Fibroblast of lung (primary cell): ENCODE measurements at regions not wholly inside any gene's neighbourhood (a gene's known extent, or its start where the extent isn't known, plus 50 kb on each side); places are given as distances from the start of the nearest gene placed in this dataset.
A peak's percentile ranks its signal among the peaks of the same experiment; 100 is the strongest.

ENCODE experiments used
- DNase-seq, 2 donors: peaks; one replicate each; pipeline versions ENCODE4 v3.0.0 to v3.0.0-alpha.2; 2010; ENCODE audit warnings: low read depth in 2 of 2
- H2AFZ ChIP-seq: 2 replicates; pipeline ENCODE4 v1.5.1; 2012; ENCODE audit warnings: low read length, control low read depth, inconsistent platforms
- H3K27ac ChIP-seq: 2 replicates; pipeline ENCODE4 v1.5.1; 2011; ENCODE audit warnings: low read length, control low read depth; ENCODE audit not compliant: insufficient read depth
- H3K27me3 ChIP-seq: 2 replicates; pipeline ENCODE4 v1.5.1; 2011; ENCODE audit warnings: mild to moderate bottlenecking, low read length; ENCODE audit not compliant: control insufficient read depth, insufficient read depth
- H3K36me3 ChIP-seq: 2 replicates; pipeline ENCODE4 v1.5.1; 2011; ENCODE audit warnings: low read length; ENCODE audit not compliant: control insufficient read depth, insufficient read depth
- H3K4me1 ChIP-seq: 2 replicates; pipeline ENCODE4 v1.5.1; 2011; ENCODE audit warnings: low read length; ENCODE audit not compliant: control insufficient read depth, insufficient read depth; ENCODE audit errors: extremely low read depth
- H3K4me2 ChIP-seq: 2 replicates; pipeline ENCODE4 v1.5.1; 2011; ENCODE audit warnings: low read length, control low read depth; ENCODE audit not compliant: insufficient read depth; ENCODE audit errors: extremely low read depth
- H3K4me3 ChIP-seq, 4 experiments: fragments of 200-600 bp in 1 of 4; sonication (generic) in 1 of 4; replicated peaks in 1 of 4; 2 replicates each; pipeline ENCODE4 v1.5.1; 2011 to 2016; ENCODE audit warnings: low read length in 4 of 4, low read depth in 3 of 4, mild to moderate bottlenecking in 3 of 4, control low read depth in 2 of 4, inconsistent platforms in 1 of 4, mixed read lengths in 1 of 4; ENCODE audit not compliant: insufficient read depth in 1 of 4; ENCODE audit errors: control extremely low read depth in 1 of 4
- H3K79me2 ChIP-seq: 2 replicates; pipeline ENCODE4 v1.5.1; 2012; ENCODE audit warnings: mild to moderate bottlenecking, low read length, inconsistent platforms; ENCODE audit not compliant: control insufficient read depth, insufficient read depth
- H3K9ac ChIP-seq: 2 replicates; pipeline ENCODE4 v1.5.1; 2011; ENCODE audit warnings: mild to moderate bottlenecking, low read length, control low read depth; ENCODE audit not compliant: insufficient read depth
- H3K9me3 ChIP-seq: 2 replicates; pipeline ENCODE4 v1.5.1; 2012; ENCODE audit warnings: low read depth, low read length; ENCODE audit not compliant: control insufficient read depth, insufficient read depth
- H4K20me1 ChIP-seq: 2 replicates; pipeline ENCODE4 v1.5.1; 2011; ENCODE audit warnings: low read length; ENCODE audit not compliant: control insufficient read depth, insufficient read depth; ENCODE audit errors: extremely low read depth
- EZH2 ChIP-seq: IDR thresholded peaks from 2 replicates; pipeline ENCODE4 v1.5.1; 2012; ENCODE audit warnings: low read length, control low read depth, mild to moderate bottlenecking; ENCODE audit errors: missing control alignments
- TF ChIP-seq, protein P1 (sequence below), 2 donors: IDR thresholded peaks in 1 of 2; conservative IDR thresholded peaks in 1 of 2; 1 replicate in 1 of 2; 2 replicates in 1 of 2; pipeline ENCODE4 v1.5.1; 2011 to 2012; ENCODE audit warnings: low read length in 2 of 2, control low read depth in 1 of 2, inconsistent platforms in 1 of 2, low read depth in 1 of 2, mild to moderate bottlenecking in 1 of 2

DNA sequence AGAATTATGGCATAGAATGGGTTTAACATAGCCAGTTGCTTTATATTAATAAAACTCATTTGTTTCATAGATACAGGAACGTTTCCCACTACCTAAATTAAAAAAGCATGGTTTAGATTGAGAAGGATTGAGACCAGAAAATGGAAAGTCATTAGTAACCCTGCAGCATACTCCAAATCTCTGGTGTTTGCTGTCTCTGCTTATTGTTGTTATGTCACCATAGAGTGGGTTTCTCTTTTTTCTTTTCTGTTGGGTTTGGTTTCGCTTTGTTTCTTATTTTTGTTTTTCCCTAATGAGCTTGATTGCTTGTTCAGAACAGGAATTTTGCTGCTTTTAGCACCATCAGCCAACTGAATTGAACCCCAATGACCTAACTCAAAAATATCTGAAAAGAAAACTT, 1034.8 kb downstream of the MAT2B start:
- no peak overlapping the region for H3K4me3 ChIP-seq
- no peak overlapping the region for H2AFZ ChIP-seq
- H4K20me1 ChIP-seq, result no peaks in the 10 kb centered on the region
- no peaks in the 10 kb centered on the region for H3K79me2 ChIP-seq
- no peaks in the 10 kb centered on the region for H3K27me3 ChIP-seq
- H3K9ac ChIP-seq, result no peak overlapping the region
- no peaks in the 10 kb centered on the region for H3K4me1 ChIP-seq
- H3K9me3 ChIP-seq, result no peaks in the 10 kb centered on the region
- TF ChIP-seq, protein P1, sequence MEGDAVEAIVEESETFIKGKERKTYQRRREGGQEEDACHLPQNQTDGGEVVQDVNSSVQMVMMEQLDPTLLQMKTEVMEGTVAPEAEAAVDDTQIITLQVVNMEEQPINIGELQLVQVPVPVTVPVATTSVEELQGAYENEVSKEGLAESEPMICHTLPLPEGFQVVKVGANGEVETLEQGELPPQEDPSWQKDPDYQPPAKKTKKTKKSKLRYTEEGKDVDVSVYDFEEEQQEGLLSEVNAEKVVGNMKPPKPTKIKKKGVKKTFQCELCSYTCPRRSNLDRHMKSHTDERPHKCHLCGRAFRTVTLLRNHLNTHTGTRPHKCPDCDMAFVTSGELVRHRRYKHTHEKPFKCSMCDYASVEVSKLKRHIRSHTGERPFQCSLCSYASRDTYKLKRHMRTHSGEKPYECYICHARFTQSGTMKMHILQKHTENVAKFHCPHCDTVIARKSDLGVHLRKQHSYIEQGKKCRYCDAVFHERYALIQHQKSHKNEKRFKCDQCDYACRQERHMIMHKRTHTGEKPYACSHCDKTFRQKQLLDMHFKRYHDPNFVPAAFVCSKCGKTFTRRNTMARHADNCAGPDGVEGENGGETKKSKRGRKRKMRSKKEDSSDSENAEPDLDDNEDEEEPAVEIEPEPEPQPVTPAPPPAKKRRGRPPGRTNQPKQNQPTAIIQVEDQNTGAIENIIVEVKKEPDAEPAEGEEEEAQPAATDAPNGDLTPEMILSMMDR (conservative IDR thresholded peaks at IDR 0.05 in 1 of 2, IDR thresholded peaks at IDR 0.05 in 1 of 2; ENCODE audit: low read depth in 1 of 2, low read length in 2 of 2), result no peak
- TF ChIP-seq EZH2, result no peak
- no peak overlapping the region for H3K4me2 ChIP-seq
- no peak overlapping the region for H3K27ac ChIP-seq
- DNase-seq, result no peak
- no peaks in the 10 kb centered on the region for H3K36me3 ChIP-seq

DNA sequence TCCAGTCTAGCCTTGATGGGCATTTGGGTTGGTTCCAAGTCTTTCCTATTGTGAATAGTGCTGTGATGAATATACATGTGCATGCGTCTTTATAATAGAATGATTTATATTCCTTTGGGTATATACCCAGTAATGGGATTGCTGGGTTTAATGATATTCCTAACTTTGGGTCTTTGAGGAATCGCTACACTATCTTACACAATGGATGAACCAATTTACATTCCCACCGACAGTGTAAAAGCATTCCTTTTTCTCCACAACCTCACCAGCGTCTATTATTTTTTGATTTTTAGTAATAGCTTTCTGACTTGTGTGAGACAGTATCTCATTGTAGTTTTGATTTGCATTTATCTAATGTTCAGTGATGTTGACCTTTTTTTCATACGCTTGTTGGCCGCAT, 1040.1 kb downstream of the MAT2B start:
- no peaks in the 10 kb centered on the region for H3K79me2 ChIP-seq
- no peaks in the 10 kb centered on the region for H3K9me3 ChIP-seq
- no peak overlapping the region for H2AFZ ChIP-seq
- H3K27me3 ChIP-seq, result no peaks in the 10 kb centered on the region
- no peaks in the 10 kb centered on the region for H4K20me1 ChIP-seq
- DNase-seq, result no peak
- H3K36me3 ChIP-seq, result no peaks in the 10 kb centered on the region
- no peak overlapping the region for H3K9ac ChIP-seq
- no peak for TF ChIP-seq EZH2
- TF ChIP-seq, protein P1 (conservative IDR thresholded peaks at IDR 0.05 in 1 of 2, IDR thresholded peaks at IDR 0.05 in 1 of 2; ENCODE audit: low read depth in 1 of 2, low read length in 2 of 2), result no peak
- H3K4me3 ChIP-seq, result no peak overlapping the region
- no peak overlapping the region for H3K4me2 ChIP-seq
- no peak overlapping the region for H3K27ac ChIP-seq
- H3K4me1 ChIP-seq, result no peaks in the 10 kb centered on the region

DNA sequence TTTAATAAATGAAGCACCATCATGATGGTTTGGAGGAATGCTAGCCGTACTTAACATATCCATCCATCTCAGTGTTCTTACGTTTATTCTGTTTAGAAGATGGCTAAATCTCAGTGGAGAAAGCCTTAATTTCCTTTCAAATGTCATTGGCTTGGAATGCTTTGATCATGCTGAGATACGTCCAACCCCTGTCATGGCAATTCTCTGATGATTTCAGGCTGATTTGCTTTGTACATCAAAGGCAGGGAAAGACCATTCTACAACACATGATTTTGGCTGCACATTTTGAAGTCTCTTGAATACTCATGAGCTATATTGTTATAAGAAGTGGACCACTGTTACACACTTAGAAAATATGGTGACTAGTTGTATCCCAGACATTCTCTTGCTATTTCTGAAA, 1048.4 kb downstream of the MAT2B start:
- no peaks in the 10 kb centered on the region for H3K27me3 ChIP-seq
- TF ChIP-seq, protein P1 (conservative IDR thresholded peaks at IDR 0.05 in 1 of 2, IDR thresholded peaks at IDR 0.05 in 1 of 2; ENCODE audit: low read depth in 1 of 2, low read length in 2 of 2), result no peak
- TF ChIP-seq EZH2, result no peak

More for the DNA sequence above, 1048.4 kb downstream of the MAT2B start:
- no peak overlapping the region for H3K4me3 ChIP-seq
- H3K4me2 ChIP-seq, result no peak overlapping the region
- no peaks in the 10 kb centered on the region for H3K4me1 ChIP-seq
- no peaks in the 10 kb centered on the region for H4K20me1 ChIP-seq
- no peak overlapping the region for H2AFZ ChIP-seq
- H3K27ac ChIP-seq, result no peak overlapping the region
- no peaks in the 10 kb centered on the region for H3K36me3 ChIP-seq
- H3K9me3 ChIP-seq, result no peaks in the 10 kb centered on the region
- no peak overlapping the region for H3K9ac ChIP-seq
- peak in 1 of 2 donors; percentile 27 for DNase-seq
- H3K79me2 ChIP-seq, result no peaks in the 10 kb centered on the region
